Embryonic facial prominence (tissue), 1 donor: ENCODE measurements at regions not wholly inside any gene's neighbourhood (a gene's known extent, or its start where the extent isn't known, plus 50 kb on each side); places are given as distances from the start of the nearest gene placed in this dataset.
"Not testable (repeated sequence)": the region's sequence is repeated elsewhere in the genome, so short reads cannot be mapped to it uniquely, and the experiment has no call there.

Experiments
- DNase-seq: peaks from one replicate; pipeline ENCODE4 v3.0.0-alpha.2; 2016; ENCODE audit errors: extremely low spot score

DNA sequence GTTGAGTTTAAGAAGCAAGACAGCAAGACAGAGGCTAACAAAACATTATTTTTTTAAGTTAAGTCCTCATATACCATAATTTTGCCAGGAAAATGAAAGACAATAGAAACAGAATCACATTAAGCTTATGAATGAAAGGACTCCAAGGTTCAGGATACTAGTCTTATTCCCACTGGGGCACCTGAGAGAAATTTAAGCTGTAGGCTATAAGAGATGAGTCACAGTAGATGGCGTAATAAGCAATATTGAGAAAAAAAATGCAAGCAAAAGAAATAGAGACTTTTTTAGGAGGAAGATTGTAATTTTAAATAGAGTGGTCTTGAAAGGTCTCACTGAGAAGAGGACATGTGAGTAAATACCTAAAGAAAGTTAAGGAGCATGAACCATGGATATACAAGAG lies 57.1 kb upstream of the KIF2B start:
- DNase-seq: no peak

DNA sequence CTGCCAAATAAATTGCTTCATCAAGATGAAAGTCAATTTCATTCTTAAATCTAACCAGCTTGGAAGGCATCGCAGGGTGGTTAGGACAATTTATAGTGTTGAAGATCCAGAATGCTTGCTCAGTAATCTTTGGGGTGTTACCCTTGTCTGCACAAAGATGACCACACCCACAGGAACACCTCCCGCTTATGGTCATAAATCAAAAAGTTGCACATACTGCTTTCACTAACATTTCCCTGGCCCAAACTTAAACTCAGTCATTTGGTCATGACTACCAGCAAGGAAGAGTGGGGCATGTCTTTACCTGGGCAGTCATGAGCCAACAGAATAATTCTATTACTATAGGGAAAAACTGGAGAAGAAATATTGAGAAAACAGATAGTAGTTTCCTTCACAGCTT lies 57.6 kb upstream of the KIF2B start:
- DNase-seq: no peak

DNA sequence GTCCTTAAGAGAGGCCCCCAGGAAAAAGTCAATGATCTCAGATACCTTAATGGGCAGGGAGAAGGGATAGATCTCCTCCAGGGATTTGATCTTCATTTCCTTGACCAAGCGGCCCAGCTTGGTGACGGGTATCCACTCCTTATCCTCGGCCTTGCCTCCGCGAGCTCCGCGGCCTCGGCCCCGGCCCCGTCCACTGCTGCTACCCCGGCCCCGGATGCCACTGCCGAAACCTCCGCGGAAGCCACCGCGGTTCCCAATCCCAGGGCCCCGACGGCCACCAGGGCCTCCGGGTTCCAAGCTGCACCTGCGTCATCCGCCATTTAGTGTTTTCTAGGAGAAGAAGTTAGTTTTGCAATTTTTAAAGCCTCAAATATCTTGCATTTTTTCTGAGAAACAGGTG lies 65.2 kb upstream of the KIF2B start:
- no peak for DNase-seq

DNA sequence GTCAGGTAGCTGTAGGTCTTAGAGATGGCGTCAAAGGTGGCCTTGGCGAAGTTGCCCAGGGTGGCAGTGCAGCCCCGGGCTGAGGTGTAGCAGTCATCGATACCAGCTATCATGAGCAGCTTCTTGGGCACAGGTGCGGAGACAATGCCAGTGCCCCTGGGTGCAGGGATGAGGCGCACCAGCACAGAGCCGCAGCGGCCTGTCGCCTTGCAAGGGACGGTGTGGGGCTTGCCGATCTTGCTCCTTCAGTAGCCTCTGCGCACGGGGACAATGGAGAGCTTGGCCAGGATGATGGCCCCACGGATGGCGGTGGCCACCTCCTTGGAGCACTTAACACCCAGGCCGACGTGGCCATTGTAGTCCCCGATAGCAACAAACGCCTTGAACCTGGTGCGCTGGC lies 65.6 kb upstream of the KIF2B start:
- DNase-seq: not testable (repeated sequence)

DNA sequence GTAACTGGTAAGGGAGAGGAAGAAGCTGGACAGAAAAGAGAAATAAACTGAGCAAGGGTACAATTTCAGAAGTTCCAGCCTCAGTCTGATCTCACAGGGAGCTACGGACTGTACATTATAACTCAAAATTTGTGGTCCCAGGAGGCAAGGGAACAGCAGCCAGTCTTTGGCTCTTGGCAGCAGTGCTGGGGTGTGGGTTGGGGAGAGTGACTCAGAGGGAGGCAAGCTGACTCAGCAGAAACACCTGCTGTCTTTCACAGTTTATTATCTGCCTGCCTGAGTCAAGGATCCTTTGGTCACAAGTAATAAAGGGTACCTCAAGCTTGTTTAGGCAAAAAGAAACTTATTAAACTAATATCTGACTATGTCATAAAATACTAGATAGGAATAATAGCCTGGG lies 73.5 kb upstream of the KIF2B start:
- DNase-seq: no peak

DNA sequence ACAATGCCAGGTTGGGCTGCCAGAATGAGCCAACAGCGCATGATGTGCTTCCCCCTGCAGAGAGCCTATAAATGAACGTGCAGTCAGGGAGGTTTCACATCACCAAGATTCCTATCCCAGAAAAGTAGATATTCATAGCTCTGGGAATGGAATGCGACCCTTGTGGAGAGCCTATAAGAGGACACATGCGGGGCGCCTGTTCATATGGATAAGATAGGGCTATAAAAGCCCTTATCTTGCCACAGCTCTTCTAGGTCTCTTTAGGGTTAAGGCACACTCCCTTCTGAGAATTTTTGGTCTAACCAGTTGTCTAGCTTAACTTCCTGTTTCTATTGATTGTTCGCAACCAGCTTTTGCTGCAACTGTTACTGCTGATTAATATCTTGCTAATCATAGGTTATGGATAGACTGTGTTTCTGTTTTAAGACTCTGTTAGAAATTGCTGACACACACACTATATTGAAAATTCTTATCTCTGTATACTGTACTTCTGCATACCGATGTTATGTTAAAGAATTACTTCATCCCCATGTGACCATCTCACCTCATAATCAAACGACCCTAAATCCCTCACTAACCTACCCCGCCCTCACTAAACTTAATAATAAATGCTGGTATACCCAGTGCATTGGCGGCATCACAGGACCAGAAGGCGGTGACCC lies 74.4 kb upstream of the KIF2B start:
- DNase-seq: not testable (repeated sequence)

DNA sequence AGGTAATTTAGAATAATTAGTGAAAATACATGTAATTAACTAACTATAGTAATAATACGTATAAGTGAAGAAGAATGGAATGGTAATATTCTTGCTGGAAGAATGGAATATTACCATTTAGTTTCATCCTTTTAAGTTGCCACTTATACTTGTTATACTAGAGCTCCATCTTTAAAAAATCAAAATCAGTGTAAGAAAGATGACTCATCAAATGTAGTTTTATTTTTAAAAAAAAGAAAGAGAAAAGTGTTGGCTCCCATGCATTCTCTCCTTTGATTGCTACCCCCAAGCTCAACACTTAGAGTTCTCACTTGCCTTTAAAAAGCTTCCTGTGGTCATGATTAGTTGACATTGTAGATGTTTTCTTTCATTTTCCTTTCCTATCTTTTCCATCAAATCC lies 82.4 kb upstream of the KIF2B start:
- no peak for DNase-seq

DNA sequence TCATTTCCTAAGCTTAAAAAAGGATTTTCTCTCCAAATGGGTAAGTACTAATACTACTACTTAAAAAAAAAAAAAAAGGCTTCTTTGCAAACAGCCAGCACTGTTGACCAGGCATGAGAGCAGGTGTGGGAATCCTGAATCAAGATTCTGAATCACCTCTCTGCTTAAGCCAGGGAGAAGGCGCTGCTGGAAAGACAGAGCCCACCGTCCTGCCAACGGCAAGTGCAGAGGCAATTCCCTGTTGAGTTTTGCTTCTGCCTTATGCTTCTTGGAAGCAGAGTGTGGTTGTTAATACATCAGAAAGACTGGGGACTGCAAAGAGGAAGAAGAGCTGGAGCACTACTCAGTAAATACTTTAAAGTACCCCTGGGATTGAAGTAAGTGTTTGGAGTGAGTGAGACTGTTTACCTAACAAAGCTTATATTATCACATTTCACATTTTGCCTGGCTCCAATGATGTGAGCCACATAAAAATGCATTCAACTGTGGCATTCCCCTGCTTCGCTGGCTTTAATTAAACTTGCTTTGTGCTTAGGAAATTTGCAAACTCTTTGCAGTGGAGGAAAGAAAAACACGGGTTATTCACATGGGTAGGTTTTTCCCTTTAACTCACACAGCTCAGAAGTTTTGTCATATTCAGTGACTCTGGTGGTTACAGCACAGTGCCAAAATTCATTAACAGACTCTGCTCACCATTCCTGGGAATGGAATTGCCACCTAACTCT lies 86.0 kb upstream of the KIF2B start:
- no peak for DNase-seq

DNA sequence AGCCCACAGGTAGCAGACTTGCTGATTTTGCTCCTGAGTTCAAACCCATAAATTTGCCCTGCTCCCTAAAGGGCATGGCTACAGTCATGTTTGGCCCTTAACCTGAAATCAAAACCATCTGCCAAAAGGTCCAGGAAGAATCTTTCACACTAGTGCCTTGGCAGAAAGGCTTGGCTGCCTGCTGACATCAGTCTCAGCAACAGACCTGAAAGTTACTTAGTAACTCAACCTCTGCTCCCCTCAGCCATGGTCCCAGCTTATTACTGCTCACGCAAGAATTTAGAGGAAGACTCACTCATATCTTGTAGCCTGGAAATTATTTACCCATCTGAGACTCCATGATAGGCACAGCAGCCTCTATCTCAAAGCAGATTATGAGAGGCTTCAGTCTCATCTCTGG lies 98.0 kb upstream of the KIF2B start:
- DNase-seq: no peak

DNA sequence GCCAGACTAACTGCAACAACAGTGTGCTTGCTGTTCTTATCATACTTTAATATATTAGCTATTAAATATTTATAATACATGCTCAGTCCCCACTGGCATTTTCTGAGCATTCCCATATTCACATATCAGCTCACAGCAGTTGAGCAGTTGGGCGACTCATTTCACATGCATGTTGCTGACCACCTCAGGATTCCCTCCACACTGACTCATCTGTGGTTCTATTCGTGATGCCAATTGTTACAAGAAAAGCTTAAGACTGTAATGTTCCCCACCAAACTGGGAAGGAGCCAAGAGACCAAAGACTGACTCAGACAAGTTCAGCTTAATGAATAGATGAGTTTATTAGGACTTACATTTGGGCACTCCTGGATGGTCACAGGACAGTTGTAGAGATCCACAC lies 100.3 kb upstream of the KIF2B start:
- no peak for DNase-seq

DNA sequence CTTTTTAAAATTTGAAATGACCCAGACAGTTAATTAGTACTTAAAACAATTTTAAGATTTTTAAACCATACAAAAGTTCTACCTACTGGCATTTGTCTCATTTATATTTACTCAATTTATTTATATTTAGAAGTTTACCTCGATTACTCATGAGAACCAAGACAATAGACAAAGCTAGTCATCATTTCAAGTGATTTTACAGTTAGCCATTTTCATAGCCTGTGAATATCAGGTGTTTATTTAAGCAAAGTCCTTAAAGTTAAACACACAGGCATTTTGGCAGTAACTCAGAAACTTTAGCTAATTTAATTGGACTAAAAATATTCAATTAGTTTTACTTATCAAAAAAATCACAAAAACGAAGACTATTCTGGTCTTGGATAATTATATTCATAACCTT lies 101.6 kb upstream of the KIF2B start:
- DNase-seq: no peak

DNA sequence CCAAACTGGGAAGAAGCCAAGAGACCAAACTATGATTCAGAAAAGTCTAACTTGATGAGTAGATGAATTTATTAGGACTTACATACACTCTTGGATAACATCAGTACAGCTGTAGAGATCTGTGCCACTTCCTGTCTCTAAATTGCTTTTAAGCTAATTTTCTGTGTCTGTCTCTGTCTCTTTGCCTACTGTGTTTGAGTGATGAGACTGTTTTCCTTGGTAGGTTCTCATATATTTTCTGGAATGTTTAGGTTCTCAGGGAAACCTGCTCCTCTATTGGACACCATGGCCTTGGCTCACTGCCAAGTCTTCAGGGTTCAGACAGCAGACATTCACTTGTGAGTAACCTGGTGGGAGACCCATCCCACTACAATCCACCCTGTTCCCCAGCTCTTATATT lies 103.5 kb upstream of the KIF2B start:
- no peak for DNase-seq

DNA sequence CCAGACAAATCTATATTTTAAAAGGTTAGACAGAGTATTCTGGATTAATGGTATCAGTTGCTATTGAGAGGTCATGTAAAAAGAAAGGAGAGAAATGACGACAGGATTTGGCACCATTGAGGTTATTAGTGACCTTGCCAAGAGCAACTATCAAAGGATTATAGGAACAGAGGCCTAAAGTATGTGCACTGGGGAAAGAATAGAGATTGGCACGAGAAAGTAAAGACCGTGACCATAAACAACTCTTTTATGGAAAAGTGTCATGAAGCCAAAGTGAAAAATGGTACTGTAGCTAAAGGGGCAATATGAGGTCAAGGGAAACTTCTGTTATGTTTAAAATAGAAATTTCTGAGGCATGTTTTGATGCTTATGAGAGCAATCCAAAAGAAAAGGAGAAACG lies 115.2 kb upstream of the KIF2B start:
- no peak for DNase-seq

DNA sequence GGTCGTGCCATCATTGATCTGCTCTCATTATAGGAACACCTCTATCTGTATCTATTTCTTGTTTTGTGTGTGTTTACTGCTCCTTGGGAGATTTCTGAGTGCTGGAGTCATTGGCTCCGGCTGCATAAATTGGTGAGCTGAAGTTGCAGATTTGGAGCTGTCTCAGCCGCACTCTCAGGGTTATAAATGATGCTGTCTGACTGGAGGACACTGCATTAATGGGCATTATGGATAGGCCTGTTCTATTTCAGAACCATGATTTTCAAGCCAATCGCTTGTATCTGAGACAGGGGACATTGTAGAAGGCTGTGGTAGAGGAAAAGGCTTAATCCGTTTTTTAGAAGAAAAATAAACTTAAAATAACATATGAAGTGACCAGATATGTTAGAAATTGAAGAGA lies 126.4 kb upstream of the KIF2B start:
- no peak for DNase-seq

DNA sequence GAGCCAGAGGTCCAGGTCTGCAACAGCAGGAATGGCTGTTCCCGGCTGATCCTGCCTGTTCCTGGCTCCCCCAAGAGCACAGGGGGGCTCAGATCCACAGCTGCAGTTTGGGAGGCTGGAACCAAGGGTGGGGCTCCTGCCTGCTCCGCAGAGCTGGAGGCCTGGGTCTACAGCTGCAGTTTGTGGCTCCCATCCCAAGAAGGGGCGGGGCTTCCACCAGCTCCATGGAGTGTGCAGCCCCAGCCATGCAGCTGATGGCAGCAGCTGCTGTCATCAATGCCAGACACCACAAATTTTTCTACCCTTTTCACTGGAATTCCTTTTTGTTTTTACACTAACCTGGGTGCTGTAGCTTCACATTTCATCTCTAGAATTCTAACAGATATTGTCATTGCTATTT lies 135.4 kb upstream of the KIF2B start:
- no peak for DNase-seq

DNA sequence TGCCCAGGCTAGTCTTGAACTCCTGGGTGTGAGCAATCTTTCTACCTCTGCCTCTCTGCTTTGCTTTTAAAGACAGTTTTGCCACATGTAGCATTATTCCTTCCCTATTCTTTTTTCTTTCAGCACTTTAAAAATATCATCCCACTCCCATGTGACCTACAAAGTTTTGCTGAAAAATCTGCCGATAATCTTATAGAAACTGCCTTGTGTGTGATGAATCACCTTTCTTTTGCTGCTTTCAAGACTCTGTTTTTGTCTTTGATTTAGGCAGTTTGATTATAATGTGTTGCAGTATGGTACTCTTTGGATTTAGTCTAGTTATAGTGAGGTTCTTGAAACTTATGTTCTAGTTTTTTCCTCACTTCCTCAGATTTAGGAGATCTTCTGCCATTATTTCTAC lies 142.0 kb upstream of the KIF2B start:
- no peak for DNase-seq

DNA sequence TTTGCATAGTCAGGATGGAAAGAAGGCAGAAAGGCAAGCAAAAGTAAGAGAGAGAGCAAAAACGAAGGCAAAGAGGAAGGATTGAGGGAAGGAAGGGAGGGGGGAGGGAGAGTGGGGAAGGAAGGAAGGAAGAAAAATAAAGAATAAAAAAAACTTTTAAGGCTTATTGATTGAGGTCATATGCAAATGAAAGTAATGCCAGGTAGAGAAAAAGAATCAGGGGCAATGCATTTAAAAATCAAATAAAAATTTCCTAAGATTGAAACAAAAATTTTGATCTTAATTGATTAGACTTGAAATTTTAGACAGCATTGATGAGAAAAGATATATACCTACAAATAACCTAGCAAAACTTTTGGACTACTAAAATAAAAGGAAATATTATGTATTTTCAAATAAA lies 153.9 kb upstream of the KIF2B start:
- no peak for DNase-seq

DNA sequence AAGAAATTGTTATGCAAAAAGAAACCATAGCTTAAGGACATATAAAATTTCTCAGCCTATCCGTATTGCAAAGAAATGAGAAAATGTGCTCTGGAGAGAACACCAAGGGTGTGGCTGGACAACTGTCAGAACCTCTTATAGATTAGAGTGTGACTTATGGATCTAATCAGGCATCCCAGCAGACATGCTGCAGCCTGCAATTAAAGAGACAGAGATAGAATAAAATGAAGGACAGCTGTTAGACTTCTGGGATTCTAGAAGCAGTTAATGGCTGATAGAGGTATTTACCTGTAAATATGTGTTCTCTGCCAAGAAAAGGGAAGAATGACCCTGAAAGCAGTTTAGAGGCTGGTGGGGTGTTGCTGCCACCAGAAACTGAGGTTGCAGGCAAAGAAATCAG lies 160.1 kb upstream of the KIF2B start:
- DNase-seq: no peak

DNA sequence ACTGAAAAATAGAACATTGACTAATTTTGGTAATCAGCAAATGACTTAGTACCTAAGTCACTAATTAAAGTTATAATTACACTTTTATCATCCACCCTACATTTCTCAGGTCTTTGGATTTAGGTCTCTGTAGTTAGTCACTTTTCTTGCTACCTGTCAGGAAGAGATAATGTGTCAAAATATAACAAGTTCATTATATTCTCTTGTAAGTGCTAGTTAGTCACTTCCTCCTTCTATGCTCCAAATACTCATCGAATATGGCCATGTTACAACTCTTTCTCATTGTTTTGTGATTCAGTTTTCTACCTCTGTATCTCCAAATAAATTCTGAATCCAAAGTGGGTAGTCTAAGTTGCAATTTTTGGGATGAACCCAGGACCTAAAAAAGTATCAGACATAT lies 163.5 kb upstream of the KIF2B start:
- DNase-seq: no peak

DNA sequence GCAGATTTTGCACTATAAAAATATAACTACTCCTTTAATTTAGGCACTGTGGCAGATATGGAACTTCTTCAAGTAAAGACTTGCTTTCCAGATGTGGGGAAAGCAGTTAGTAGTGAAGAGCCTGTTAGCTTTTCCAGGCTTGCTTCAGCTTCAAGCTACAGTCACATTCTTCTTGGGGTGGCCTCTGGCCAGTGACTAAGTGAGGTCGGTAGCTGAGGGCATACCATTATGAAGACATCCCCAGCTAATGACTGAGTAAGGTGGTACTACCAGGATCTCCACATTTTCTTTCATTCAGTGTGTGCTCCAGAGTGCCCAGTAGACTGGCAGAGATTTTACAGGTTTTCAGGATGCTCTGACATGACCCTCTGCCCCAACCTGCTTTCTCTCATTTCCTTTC lies 167.1 kb upstream of the KIF2B start:
- DNase-seq: no peak

DNA sequence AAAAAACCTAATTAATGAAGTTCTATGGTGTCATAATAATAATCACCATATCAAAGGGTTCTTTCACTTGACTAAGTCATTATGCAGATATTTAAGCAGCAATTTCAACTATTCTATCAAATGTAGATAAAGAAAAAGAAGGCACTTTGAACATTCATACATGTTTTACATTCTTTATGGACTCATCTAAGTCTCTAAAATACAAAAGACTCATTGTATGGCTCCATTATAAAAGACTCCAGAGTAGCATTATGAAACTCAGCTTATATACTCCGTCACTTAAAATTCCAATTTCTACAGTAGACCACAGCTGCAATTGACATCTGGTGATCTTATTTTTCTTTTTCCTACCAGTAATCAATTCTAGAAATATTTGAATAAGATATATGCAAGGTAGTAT lies 173.5 kb upstream of the KIF2B start:
- no peak for DNase-seq

DNA sequence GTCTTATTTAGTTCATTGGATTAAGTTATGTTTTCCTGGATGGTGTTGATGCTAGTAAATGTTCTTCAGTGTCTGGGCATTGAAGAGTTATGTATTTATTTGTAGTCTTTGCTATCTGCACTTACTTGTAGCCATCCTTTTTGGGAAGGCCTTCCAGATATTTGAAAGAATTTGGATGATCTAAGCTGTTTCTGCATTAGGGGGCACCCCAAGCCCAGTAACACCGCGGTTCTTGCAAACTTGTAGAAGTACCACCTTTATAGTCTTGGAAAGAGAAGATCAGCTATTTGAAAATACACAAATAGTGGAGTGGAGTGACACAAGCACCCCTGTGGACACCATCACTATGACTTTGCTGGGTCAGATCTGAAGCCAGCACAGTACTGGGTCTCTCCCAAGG lies 175.9 kb upstream of the KIF2B start:
- no peak for DNase-seq

DNA sequence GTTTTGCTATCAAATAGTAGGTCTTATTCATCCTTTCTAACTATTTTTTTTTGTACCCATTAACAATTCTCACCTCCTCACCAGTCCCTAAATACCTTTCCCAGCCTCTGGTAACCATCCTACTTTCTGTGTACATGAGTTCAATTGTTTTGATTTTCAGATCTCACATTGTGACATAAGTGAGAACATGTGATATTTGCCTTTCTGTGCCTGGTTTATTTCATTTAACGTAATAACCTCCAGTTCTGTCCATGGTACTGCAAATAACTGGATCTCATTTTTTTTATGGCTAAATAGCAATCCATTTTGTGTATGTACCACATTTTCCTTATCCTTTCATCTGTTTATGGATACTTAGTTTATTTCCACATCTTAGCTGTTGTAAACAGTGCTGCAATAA lies 181.9 kb upstream of the KIF2B start:
- DNase-seq: no peak

DNA sequence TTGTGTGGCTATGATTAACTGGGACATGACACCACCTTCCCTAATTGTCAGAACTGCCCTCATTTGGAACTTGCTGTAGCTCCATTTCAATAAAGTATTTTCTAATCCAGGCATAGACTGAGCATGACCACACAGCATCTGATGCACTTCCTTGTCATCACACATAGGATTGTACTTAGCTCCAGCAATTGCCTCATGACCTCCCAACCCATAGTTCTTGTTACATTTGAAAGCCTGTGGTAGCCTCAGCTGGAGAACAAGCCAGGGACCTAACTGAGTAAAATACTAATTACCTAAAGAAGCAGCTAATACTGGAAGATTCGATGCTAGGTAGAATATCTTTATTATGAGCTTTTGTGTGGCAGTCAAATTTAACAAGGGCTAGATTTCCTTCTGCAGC lies 187.3 kb upstream of the KIF2B start:
- DNase-seq: no peak
